GM12878 (cell line): ENCODE measurements at regions not wholly inside any gene's neighbourhood (a gene's known extent, or its start where the extent isn't known, plus 50 kb on each side); places are given as distances from the start of the nearest gene placed in this dataset.

ENCODE experiments used
- CEBPB ChIP-seq, 2 experiments: fragments of 150-350 bp in 1 of 2; IDR thresholded peaks; 2 replicates each; pipeline ENCODE4 v1.6.1; 2012 to 2014; ENCODE audit warnings: low read depth in 2 of 2, low read length in 2 of 2, borderline replicate concordance in 1 of 2, inconsistent platforms in 1 of 2
- CTCF ChIP-seq, 3 experiments: IDR thresholded peaks in 2 of 3; conservative IDR thresholded peaks in 1 of 3; 2 replicates each; pipeline ENCODE4 v1.5.1; 2011; ENCODE audit warnings: low read depth in 3 of 3, low read length in 3 of 3, mild to moderate bottlenecking in 3 of 3, control low read depth in 2 of 3, moderate library complexity in 2 of 3, inconsistent platforms in 1 of 3, mixed read lengths in 1 of 3; ENCODE audit not compliant: control insufficient read depth in 2 of 3, insufficient read depth in 1 of 3; ENCODE audit errors: extremely low read depth in 1 of 3
- EZH2 ChIP-seq: IDR thresholded peaks from 2 replicates; pipeline ENCODE4 v1.6.1; 2012; ENCODE audit warnings: low read depth, mild to moderate bottlenecking, control low read depth, inconsistent platforms, low read length, borderline replicate concordance; ENCODE audit not compliant: control insufficient read depth
- HDAC6 ChIP-seq: fragments of 200-600 bp; sonication (generic); IDR thresholded peaks from one replicate; pipeline ENCODE4 v1.8.0; 2017; ENCODE audit warnings: antibody characterized with exemption; ENCODE audit not compliant: unreplicated experiment
- PKNOX1 ChIP-seq: fragments of 450-650 bp; IDR thresholded peaks from 2 replicates; pipeline ENCODE4 v1.6.1; 2016; ENCODE audit warnings: mild to moderate bottlenecking
- PRDM15 ChIP-seq: fragments of 450-650 bp; formaldehyde crosslinking; IDR thresholded peaks from 2 replicates; pipeline ENCODE4 v1.4.0; 2020; ENCODE audit warnings: mild to moderate bottlenecking, moderate library complexity
- SRF ChIP-seq, 2 experiments: IDR thresholded peaks; 2 replicates each; pipeline ENCODE4 v1.6.1; 2011; ENCODE audit warnings: low read depth in 2 of 2, low read length in 2 of 2, mild to moderate bottlenecking in 1 of 2, moderate library complexity in 1 of 2

GRCh38 chr10:93204494-93205485, 131.1 kb downstream of the CYP26A1 start:
- TF ChIP-seq SRF (IDR thresholded peaks at IDR 0.05; ENCODE audit: low read depth in 2 of 2, low read length in 2 of 2) (no peak), CEBPB (IDR thresholded peaks at IDR 0.05; ENCODE audit: borderline replicate concordance in 1 of 2, low read depth in 2 of 2, low read length in 2 of 2) (no peak), HDAC6 (no peak), CTCF (IDR thresholded peaks at IDR 0.05 in 2 of 3, conservative IDR thresholded peaks at IDR 0.05 in 1 of 3; ENCODE audit: control insufficient read depth in 2 of 3, extremely low read depth in 1 of 3, insufficient read depth in 1 of 3, low read depth in 3 of 3, low read length in 3 of 3) (no peak), PRDM15 (CRISPR knock-in tag) (no peak), EZH2 (no peak), PKNOX1 (no peak)
